Stomach (tissue), 8 donors: ENCODE measurements at regions not wholly inside any gene's neighbourhood (a gene's known extent, or its start where the extent isn't known, plus 50 kb on each side); places are given as distances from the start of the nearest gene placed in this dataset.
"Not testable (repeated sequence)": the region's sequence is repeated elsewhere in the genome, so short reads cannot be mapped to it uniquely, and the experiment has no call there.

ENCODE experiments used
- DNase-seq, 2 donors: peaks; one replicate each; pipeline versions ENCODE4 v3.0.0 to v3.0.0-alpha.2; 2013 to 2019
- H3K27ac ChIP-seq, 5 donors: fragments of 200-600 bp in 4 of 5; sonication (generic) in 4 of 5; one replicate each; pipeline ENCODE4 v1.5.1; 2013 to 2019; ENCODE audit warnings: mild to moderate bottlenecking in 1 of 5, moderate library complexity in 1 of 5
- H3K27me3 ChIP-seq, 3 donors: fragments of 200-600 bp; sonication (generic); one replicate each; pipeline ENCODE4 v1.5.1; 2017 to 2019; ENCODE audit warnings: mixed run types in 1 of 3
- H3K36me3 ChIP-seq, 4 donors: fragments of 200-600 bp; sonication (generic); 1 replicate in 3 of 4; 2 replicates in 1 of 4; pipeline ENCODE4 v1.5.1; 2016 to 2019
- H3K4me1 ChIP-seq, 4 donors: fragments of 200-600 bp; sonication (generic); one replicate each; pipeline ENCODE4 v1.5.1; 2016 to 2019
- H3K4me3 ChIP-seq, 4 donors: fragments of 200-600 bp; sonication (generic) in 3 of 4; one replicate each; pipeline ENCODE4 v1.5.1; 2016 to 2019; ENCODE audit warnings: mild to moderate bottlenecking in 1 of 4
- H3K9me3 ChIP-seq, 4 donors: fragments of 200-600 bp; sonication (generic); one replicate each; pipeline ENCODE4 v1.5.1; 2016 to 2019
- EP300 ChIP-seq: sonication (generic); formaldehyde crosslinking; IDR thresholded peaks from one replicate; pipeline ENCODE4 v1.6.1; 2017; ENCODE audit warnings: antibody characterized with exemption
- POLR2A ChIP-seq, 4 donors: fragments of 450-650 bp; IDR thresholded peaks; one replicate each; pipeline ENCODE4 v1.6.1; 2016; ENCODE audit warnings: antibody characterized with exemption in 4 of 4, control low read depth in 2 of 4, mild to moderate bottlenecking in 1 of 4, moderate library complexity in 1 of 4
- POLR2AphosphoS5 ChIP-seq, 3 donors: sonication (generic); formaldehyde crosslinking; IDR thresholded peaks; one replicate each; pipeline ENCODE4 v1.6.1; 2016; ENCODE audit warnings: antibody characterized with exemption in 3 of 3
- WGBS, 5 donors: extraction: QIAGEN DNeasy Blood & Tissue Kit in 3 of 5; methylation state at CpG; one replicate each; pipeline versions ENCODE4 v1.1.5 to v1.1.7; 2013 to 2018; 5-methylcytosine and 5-hydroxymethylcytosine counted together
- intact Hi-C: fragments of 100-400 bp; cut with DNase I; formaldehyde crosslinking; loops from one replicate; pipeline ENCODE4 v1.15.1; 2023; ENCODE audit warnings: low total_unique reads
- TF ChIP-seq, protein P1 (sequence below), 7 experiments: fragments of 450-650 bp in 4 of 7; fragments of 200-600 bp in 3 of 7; sonication (generic) in 3 of 7; IDR thresholded peaks; one replicate each; pipeline ENCODE4 v1.5.1; 2016 to 2019; ENCODE audit warnings: antibody characterized with exemption in 7 of 7, control low read depth in 2 of 7, mild to moderate bottlenecking in 1 of 7
- donor health status: healthy with polysubstance abuse.
- donor health status: Bipolar disorder and iron deficiency.
- donor health status: healthy.

GRCh38 chr7:146027243-146027642 is 89.4 kb upstream of the CNTNAP2 start:
- intact Hi-C loops, result no loop called here
- H3K27me3 ChIP-seq, result no peaks in the 10 kb centered on the region
- peaks cover 0 to 7% (median 2%) of the 10 kb centered on the region in 4 donors for H3K9me3 ChIP-seq
- H3K27ac ChIP-seq, result no peak overlapping the region
- H3K4me3 ChIP-seq, result no peak overlapping the region
- no peak for DNase-seq
- no peaks in the 10 kb centered on the region for H3K4me1 ChIP-seq
- H3K36me3 ChIP-seq, result no peaks in the 10 kb centered on the region
- no peak for TF ChIP-seq EP300
- TF ChIP-seq, protein P1, sequence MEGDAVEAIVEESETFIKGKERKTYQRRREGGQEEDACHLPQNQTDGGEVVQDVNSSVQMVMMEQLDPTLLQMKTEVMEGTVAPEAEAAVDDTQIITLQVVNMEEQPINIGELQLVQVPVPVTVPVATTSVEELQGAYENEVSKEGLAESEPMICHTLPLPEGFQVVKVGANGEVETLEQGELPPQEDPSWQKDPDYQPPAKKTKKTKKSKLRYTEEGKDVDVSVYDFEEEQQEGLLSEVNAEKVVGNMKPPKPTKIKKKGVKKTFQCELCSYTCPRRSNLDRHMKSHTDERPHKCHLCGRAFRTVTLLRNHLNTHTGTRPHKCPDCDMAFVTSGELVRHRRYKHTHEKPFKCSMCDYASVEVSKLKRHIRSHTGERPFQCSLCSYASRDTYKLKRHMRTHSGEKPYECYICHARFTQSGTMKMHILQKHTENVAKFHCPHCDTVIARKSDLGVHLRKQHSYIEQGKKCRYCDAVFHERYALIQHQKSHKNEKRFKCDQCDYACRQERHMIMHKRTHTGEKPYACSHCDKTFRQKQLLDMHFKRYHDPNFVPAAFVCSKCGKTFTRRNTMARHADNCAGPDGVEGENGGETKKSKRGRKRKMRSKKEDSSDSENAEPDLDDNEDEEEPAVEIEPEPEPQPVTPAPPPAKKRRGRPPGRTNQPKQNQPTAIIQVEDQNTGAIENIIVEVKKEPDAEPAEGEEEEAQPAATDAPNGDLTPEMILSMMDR (IDR thresholded peaks at IDR 0.05), result no peak
- TF ChIP-seq POLR2A (IDR thresholded peaks at IDR 0.05), result no peak
- TF ChIP-seq POLR2AphosphoS5 (IDR thresholded peaks at IDR 0.05), result no peak

GRCh38 chr7:146022776-146023175 is 93.8 kb upstream of the CNTNAP2 start:
- no peak overlapping the region for H3K27ac ChIP-seq
- WGBS, 5 donors, result 70 to 87% (median 83%) methylated on average over 5 of the region's 5 CpGs
- no peaks in the 10 kb centered on the region for H3K4me1 ChIP-seq
- intact Hi-C loops, result no loop called here
- H3K27me3 ChIP-seq, result no peaks in the 10 kb centered on the region
- no peak for TF ChIP-seq EP300
- TF ChIP-seq, protein P1 (IDR thresholded peaks at IDR 0.05), result no peak
- no peak for TF ChIP-seq POLR2AphosphoS5 (IDR thresholded peaks at IDR 0.05)
- no peak for TF ChIP-seq POLR2A (IDR thresholded peaks at IDR 0.05)
- no peak overlapping the region for H3K4me3 ChIP-seq
- DNase-seq, result no peak
- H3K36me3 ChIP-seq, result no peaks in the 10 kb centered on the region
- peaks cover 0 to 7% (median 2%) of the 10 kb centered on the region in 4 donors for H3K9me3 ChIP-seq

DNA sequence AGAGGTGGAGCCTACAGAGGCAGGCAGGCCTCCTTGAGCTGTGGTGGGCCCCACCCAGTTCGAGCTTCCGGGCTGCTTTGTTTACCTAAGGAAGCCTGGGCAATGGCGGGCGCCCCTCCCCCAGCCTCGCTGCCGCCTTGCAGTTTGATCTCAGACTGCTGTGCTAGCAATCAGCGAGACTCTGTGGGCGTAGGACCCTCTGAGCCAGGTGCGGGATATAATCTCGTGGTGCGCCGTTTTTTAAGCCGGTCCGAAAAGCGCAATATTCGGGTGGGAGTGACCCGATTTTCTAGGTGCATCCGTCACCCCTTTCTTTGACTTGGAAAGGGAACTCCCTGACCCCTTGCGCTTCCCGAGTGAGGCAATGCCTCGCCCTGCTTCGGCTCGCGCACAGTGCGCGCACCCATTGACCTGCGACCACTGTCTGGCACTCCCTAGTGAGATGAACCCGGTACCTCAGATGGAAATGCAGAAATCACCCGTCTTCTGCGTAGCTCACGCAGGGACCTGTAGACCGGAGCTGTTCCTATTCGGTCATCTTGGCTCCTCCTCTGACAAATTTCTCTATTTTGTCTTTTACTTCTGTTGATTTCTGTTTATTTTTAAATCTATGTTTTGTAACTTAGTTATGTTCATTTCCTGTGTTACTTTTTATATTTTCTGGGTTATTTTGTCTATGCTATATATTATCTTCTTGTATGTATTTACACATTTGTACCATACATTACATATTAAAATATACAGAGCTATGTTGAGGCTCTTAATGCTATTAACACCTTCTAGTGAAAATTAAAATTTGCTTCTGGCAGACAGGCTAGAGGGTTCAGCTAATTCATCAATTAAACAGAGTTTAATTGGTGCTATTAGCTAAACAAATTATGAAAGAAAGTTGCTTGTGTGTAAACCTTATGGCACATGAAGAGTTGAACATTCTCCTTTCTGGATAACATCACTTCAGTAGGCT is 97.3 kb upstream of the CNTNAP2 start:
- H3K4me1 ChIP-seq, H3K4me3 ChIP-seq, H3K27ac ChIP-seq, intact Hi-C loops, H3K27me3 ChIP-seq, H3K36me3 ChIP-seq, DNase-seq, H3K9me3 ChIP-seq: not testable (repeated sequence)
- 89 to 94% (median 90%) methylated on average over 21 to 33 of the region's 33 CpGs for WGBS, 5 donors

DNA sequence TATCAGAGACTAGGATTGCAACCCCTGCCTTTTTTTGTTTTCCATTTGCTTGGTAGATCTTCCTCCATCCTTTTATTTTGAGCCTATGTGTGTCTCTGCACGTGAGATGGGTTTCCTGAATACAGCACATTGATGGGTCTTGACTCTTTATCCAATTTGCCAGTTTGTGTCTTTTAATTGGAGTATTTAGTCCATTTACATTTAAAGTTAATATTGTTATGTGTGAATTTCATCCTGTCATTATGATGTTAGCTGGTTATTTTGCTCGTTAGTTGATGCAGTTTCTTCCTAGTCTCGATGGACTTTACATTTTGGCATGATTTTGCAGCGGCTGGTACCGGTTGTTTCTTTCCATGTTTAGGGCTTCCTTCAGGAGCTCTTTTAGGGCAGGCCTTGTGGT is 99.2 kb upstream of the CNTNAP2 start:
- H3K27me3 ChIP-seq, H3K9me3 ChIP-seq, H3K4me3 ChIP-seq, H3K27ac ChIP-seq, intact Hi-C loops, H3K36me3 ChIP-seq, H3K4me1 ChIP-seq, DNase-seq: not testable (repeated sequence)
- WGBS, 5 donors, result 75 to 89% (median 86%) methylated on average over 4 to 5 of the region's 5 CpGs

DNA sequence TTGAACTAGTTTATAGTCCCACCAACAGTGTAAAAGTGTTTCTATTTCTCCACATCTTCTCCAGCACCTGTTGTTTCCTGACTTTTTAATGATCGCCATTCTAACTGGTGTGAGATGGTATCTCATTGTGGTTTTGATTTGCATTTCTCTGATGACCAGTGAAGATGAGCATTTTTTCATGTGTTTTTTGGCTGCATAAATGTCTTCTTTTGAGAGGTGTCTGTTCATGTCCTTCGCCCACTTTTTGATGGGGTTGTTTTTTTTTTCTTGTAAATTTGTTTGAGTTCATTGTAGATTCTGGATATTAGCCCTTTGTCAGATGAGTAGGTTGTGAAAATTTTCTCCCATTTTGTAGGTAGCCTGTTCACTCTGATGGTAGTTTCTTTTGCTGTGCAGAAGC is 102.4 kb upstream of the CNTNAP2 start:
- H3K27me3 ChIP-seq, DNase-seq, H3K4me1 ChIP-seq, H3K9me3 ChIP-seq, H3K36me3 ChIP-seq, H3K4me3 ChIP-seq, H3K27ac ChIP-seq, intact Hi-C loops: not testable (repeated sequence)
- 67 to 90% (median 88%) methylated on average over 1 to 2 of the region's 2 CpGs for WGBS, 5 donors

GRCh38 chr7:146008293-146008692 is 108.3 kb upstream of the CNTNAP2 start:
- no peaks in the 10 kb centered on the region for H3K4me1 ChIP-seq
- no peak overlapping the region for H3K4me3 ChIP-seq
- WGBS, 5 donors, result 80 to 86% (median 83%) methylated on average over 8 of the region's 8 CpGs
- no peaks in the 10 kb centered on the region for H3K27me3 ChIP-seq
- TF ChIP-seq, protein P1 (IDR thresholded peaks at IDR 0.05), result no peak
- no peak for TF ChIP-seq POLR2A (IDR thresholded peaks at IDR 0.05)
- TF ChIP-seq EP300, result no peak
- TF ChIP-seq POLR2AphosphoS5 (IDR thresholded peaks at IDR 0.05), result no peak
- intact Hi-C loops, result no loop called here
- no peaks in the 10 kb centered on the region for H3K36me3 ChIP-seq
- H3K27ac ChIP-seq, result no peak overlapping the region
- no peaks in the 10 kb centered on the region for H3K9me3 ChIP-seq
- no peak for DNase-seq
